Caki2 (cell line): ENCODE measurements at regions not wholly inside any gene's neighbourhood (a gene's known extent, or its start where the extent isn't known, plus 50 kb on each side); places are given as distances from the start of the nearest gene placed in this dataset.
"Not testable (repeated sequence)": the region's sequence is repeated elsewhere in the genome, so short reads cannot be mapped to it uniquely, and the experiment has no call there.

Experiments used
- DNase-seq: peaks from one replicate; pipeline ENCODE4 v3.0.0-alpha.2; 2015; ENCODE audit warnings: low read depth
- in situ Hi-C: cut with HindIII; loops from 2 replicates; pipeline ENCODE4 v1.10.0; 2016; ENCODE audit warnings: low sequenced_read_pairs, low pct_unique_long_range_greater_than_20kb, mixed read lengths

GRCh38 chrX:53883196-53883595, 161.1 kb downstream of the PHF8 start:
- DNase-seq: no peak
- in situ Hi-C loops: no loop called here

DNA sequence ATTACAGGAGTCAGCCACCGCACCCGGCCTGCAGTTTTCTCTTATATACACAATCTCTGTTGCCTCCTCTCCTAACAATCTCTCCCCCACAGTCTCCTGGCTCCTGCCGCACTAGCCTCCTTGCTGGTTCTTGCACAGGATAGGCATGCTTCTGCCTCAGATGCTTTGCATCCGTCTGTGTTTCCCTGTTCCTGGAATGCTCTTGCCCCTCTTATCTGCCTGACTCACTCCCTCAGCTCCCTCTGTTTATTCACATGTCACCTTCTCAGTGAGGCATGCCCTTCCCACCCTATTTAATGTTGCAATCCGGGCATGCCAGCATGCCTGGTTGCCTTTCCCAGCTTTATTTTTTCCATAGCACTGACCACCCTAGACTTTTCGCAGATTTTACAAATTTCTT, 161.9 kb downstream of the PHF8 start:
- in situ Hi-C loops: no loop called here
- peak; percentile 84 for DNase-seq

DNA sequence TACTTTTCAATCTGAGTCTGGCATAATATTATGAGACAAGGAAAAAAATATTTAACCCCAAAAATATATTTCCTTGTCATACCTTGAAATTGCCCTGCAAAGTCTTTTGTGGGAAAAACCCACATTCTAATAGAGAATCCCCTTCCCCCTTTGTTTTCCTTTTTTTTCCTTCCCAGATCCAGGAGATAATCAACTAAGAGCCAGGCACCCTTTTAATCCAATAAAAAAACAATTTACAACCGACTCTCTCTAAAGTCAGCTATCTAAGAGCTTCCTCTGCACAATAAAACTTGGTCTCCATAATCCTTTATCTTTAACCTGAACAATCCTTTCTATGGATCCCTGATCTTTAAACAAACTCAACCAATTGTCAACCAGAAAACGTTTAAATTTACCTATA, 163.5 kb downstream of the PHF8 start:
- DNase-seq, in situ Hi-C loops: not testable (repeated sequence)

- no peak for DNase-seq
- in situ Hi-C loops: no loop called here
These were observed 173.4 kb upstream of the HUWE1 start for GRCh38 chrX:53859890-53860289.

DNA sequence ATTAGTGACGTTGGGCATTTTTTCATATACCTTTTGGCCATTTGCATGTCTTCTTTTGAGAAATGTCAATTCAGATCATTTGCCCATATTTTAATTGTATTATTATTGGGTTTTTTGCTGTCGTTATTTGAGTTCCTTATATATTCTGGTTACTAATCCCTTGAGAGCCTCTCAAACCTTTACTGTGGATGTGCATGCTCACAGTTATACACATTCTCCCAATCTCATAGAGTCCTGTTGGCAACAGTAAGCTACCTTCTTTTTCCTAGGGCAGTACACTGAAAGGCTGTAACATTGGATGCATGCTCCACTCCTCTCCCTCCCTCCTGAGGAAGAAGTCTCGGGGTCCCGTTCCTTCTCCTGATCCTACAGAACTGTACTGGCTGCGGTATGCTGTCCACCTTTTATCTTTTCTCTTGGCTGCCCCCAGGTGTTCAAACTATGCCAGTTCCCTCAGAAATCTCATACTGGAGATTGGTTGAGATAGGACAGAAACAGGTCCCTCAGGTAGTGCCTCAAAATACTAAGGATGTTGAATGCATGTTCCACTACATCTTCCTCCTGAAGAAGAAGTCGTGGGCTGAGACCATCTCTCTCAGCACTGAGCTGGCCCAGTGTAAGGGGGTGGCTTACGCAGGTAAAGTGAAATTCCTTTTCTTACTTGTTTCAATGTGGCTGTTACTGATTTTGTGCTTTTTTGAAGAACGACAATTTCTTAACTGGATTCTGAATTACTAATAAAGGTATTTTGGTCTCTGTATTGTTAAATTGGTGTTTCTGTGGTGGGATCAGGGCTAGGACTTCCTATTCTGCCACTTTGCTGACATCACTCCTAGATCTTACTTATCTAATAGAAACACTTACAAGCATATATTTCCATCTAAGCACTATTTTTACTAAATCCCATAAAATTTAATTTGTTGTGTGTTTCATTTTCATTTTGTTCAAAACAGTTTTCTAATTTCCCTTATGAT, 145.4 kb upstream of the HUWE1 start:
- peak; percentile 45 for DNase-seq
- in situ Hi-C loops: no loop called here

- in situ Hi-C loops: no loop called here
- no peak for DNase-seq
These were observed 138.2 kb upstream of the HUWE1 start for GRCh38 chrX:53824686-53825085.

DNA sequence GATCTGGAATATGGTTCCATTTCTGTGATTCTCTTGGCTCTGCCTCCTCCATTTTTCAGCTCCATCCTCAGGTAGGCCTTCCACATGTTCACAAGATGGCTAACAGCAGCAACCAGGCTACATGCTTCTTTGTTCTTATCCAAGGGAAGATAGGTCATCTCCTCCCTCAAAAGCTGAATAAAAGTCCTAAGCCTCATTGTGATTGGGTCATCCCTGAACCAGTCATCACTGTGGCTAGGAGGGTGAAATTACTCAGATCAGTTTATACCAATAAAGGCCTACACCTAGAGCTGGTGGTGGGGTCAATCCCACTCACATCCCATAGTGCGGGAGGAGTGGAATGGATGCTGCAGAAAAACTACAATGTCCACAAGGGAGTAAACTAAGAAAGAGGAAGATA, 131.6 kb upstream of the HUWE1 start:
- in situ Hi-C loops, DNase-seq: not testable (repeated sequence)

GRCh38 chrX:53817548-53817947, 131.0 kb upstream of the HUWE1 start:
- in situ Hi-C loops: no loop called here

GRCh38 chrX:53813670-53814440, 127.3 kb upstream of the HUWE1 start:
- in situ Hi-C loops: no loop called here
- no peak for DNase-seq

More at GRCh38 chrX:53817548-53817947, 131.0 kb upstream of the HUWE1 start:
- no peak for DNase-seq

GRCh38 chrX:53798281-53798680, 111.8 kb upstream of the HUWE1 start:
- in situ Hi-C loops: no loop called here
- no peak for DNase-seq

GRCh38 chrX:53795576-53795975, 109.1 kb upstream of the HUWE1 start:
- in situ Hi-C loops: no loop called here
- no peak for DNase-seq

DNA sequence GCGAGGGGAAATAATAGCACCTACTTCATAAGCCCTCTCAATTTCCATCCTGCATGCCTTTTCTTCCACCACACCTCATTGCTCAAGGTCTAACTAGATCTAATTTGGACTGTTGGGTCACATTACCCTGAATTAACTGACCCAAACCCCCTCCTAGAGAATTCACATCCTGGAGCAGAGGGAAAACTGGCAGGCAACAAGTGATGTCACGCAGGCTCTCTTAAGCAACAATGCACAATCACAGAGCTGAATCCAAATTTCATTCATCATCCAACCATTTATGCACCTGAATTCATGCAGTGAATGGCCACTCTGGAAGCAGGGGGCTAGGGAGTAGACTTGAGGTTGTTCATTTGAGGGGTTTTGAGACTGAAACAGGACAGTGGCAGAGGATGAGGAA, 107.7 kb upstream of the HUWE1 start:
- no peak for DNase-seq
- in situ Hi-C loops: no loop called here

DNA sequence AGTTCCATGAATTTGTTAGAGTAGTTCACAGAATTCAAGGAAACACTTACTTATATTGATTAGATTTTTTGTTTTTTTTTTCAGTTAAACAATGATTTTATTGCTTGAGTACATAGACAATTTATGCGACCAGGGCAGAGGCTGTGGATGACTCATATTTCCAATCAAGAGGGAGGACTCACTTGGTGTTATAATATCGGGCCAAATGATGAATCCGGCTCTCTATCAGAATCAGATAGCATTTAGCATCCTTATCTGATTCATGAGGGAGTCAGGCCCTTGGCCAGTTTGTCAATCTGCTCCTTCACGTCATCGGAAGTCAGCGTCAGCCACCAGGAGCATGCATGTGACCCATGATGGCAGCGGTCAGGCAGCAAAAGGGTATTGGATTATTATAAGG, 82.3 kb upstream of the HUWE1 start:
- in situ Hi-C loops: no loop called here

GRCh38 chrX:53768451-53768850, 81.9 kb upstream of the HUWE1 start:
- in situ Hi-C loops: no loop called here

More for the DNA sequence above, 82.3 kb upstream of the HUWE1 start:
- DNase-seq: no peak

GRCh38 chrX:53767544-53767943, 81.0 kb upstream of the HUWE1 start:
- in situ Hi-C loops: no loop called here
- DNase-seq: no peak

More at GRCh38 chrX:53768451-53768850, 81.9 kb upstream of the HUWE1 start:
- no peak for DNase-seq

- DNase-seq, in situ Hi-C loops: not testable (repeated sequence)
These were observed 70.7 kb upstream of the HUWE1 start for GRCh38 chrX:53757181-53757580.

GRCh38 chrX:53746718-53747117, 60.2 kb upstream of the HUWE1 start:
- no peak for DNase-seq
- in situ Hi-C loops: no loop called here

- in situ Hi-C loops: no loop called here
- no peak for DNase-seq
These were observed 56.7 kb upstream of the HUWE1 start for GRCh38 chrX:53743244-53743643.

DNA sequence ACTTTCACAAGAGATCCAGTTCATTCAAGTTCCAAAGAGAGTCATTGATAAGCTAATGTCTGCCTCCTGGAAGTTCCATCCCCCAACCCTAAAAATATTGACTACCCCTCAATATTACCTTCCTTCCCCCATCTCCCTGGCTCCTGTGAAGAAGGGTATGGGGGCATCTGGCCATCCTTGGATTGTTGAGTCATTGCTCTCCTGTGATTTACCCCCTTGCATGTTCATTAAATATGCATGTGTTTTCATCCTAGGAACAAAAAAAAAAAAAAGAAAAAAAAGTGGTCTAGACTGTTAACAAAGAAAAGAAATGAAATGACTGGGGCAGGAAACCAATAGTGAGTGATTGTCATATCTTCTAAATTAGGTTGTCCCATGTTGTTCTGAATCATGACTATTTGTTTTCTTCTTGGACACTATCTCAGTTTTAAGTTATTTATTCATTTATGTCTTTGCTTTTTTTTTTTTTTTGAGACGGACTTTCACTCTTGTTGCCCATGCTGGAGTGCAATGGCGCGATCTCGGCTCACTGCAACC, 51.9 kb upstream of the HUWE1 start:
- DNase-seq: no peak
- in situ Hi-C loops: no loop called here
